ENCODE measurements at regions not wholly inside any gene's neighbourhood (a gene's known extent, or its start where the extent isn't known, plus 50 kb on each side); places are given as distances from the start of the nearest gene placed in this dataset.

- DNase-seq, result no peak
Measured at GRCh38 chr6:53744321-53744720, 50.5 kb upstream of the LRRC1 start.

GRCh38 chr6:53741034-53741823, 53.6 kb upstream of the LRRC1 start:
- peak; percentile 12 to 28 for DNase-seq

- DNase-seq, result no peak
Measured at GRCh38 chr6:53737746-53738145, 57.1 kb upstream of the LRRC1 start.

GRCh38 chr6:53735896-53736295, 58.9 kb upstream of the LRRC1 start:
- DNase-seq, result no peak

GRCh38 chr6:53734473-53735299, 60.1 kb upstream of the LRRC1 start:
- DNase-seq, result no peak

- DNase-seq, result no peak
Measured at GRCh38 chr6:53731866-53732636, 62.8 kb upstream of the LRRC1 start.

- DNase-seq, result no peak
Measured at GRCh38 chr6:53730767-53731166, 64.0 kb upstream of the LRRC1 start.

- peak; percentile 29 to 32 for DNase-seq
Measured at GRCh38 chr6:53728570-53729194, 63.1 kb upstream of the KLHL31 start.

- no peak for DNase-seq
Measured at GRCh38 chr6:53727748-53728147, 62.2 kb upstream of the KLHL31 start.

GRCh38 chr6:53725791-53726575, 60.4 kb upstream of the KLHL31 start:
- peak; percentile 62 to 68 for DNase-seq

- no peak for DNase-seq
Measured at GRCh38 chr6:53724501-53724900, 58.9 kb upstream of the KLHL31 start.

GRCh38 chr6:53723331-53723730, 57.8 kb upstream of the KLHL31 start:
- DNase-seq, result no peak

- DNase-seq, result no peak
Measured at GRCh38 chr6:53721766-53722165, 56.2 kb upstream of the KLHL31 start.

GRCh38 chr6:53718597-53719460, 53.3 kb upstream of the KLHL31 start:
- DNase-seq, result no peak

GRCh38 chr6:53717566-53717965, 52.0 kb upstream of the KLHL31 start:
- no peak for DNase-seq

- no peak for DNase-seq
Measured at GRCh38 chr6:53715434-53715833, 49.9 kb upstream of the KLHL31 start.
